ENCODE measurements at regions not wholly inside any gene's neighbourhood (a gene's known extent, or its start where the extent isn't known, plus 50 kb on each side); places are given as distances from the start of the nearest gene placed in this dataset.

DNA sequence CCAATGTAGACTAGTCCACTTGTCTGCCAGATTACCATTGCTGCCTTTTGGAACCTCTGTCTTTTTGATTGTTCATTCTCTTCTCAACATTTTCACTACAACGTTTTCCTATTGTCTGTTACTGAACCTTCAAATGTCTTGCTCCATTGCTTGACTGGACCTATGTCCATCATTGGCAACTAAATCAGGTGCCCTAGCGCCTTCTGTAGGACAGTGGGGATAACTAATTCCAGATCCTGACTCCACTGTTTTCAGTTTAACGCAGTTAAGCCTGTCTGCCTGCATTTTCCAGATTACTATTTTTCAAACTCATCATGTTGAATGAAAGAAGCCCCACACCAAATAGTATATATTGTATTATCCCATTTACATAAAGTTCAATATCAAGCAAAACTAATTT lies 433.6 kb downstream of the RNF144B start:
- TF ChIP-seq YY1 (IDR thresholded peaks at IDR 0.05; ENCODE audit: insufficient read depth, insufficient read length), result no peak
- TF ChIP-seq ZNF274 (IDR thresholded peaks at IDR 0.05; ENCODE audit: low read depth, low read length), result no peak

All from NT2/D1 (cell line).